H1 (cell line): ENCODE measurements at regions not wholly inside any gene's neighbourhood (a gene's known extent, or its start where the extent isn't known, plus 50 kb on each side); places are given as distances from the start of the nearest gene placed in this dataset.
"Not testable (repeated sequence)": the region's sequence is repeated elsewhere in the genome, so short reads cannot be mapped to it uniquely, and the experiment has no call there.

Experiments
- CTCF ChIA-PET: fragments of 300-600 bp; sonication (Branson Sonifier 250); formaldehyde crosslinking; loops from one replicate; lab custom pipeline; 2021; ENCODE audit not compliant: partially characterized antibody; lab: Charles Lee
- POLR2A ChIA-PET: fragments of 300-600 bp; sonication (Branson Sonifier 250); formaldehyde crosslinking; loops from one replicate; lab custom pipeline; 2021; ENCODE audit warnings: inconsistent platforms; ENCODE audit not compliant: partially characterized antibody; lab: Charles Lee
- DNase-seq, 2 experiments: peaks; one replicate each; pipeline versions ENCODE4 v3.0.0 to v3.0.0-alpha.2; 2010 to 2022; ENCODE audit warnings: low spot score in 2 of 2, low read depth in 1 of 2, mixed read lengths in 1 of 2
- FAIRE-seq: peaks from 2 replicates; lab custom pipeline; 2011; peaks lifted over from hg19 to GRCh38; lab: Jason Lieb, UNC
- H2AFZ ChIP-seq: 2 replicates; pipeline ENCODE4 v1.8.1; 2012; ENCODE audit warnings: low read length, inconsistent platforms
- H2AK5ac ChIP-seq: 2 replicates; pipeline ENCODE4 v1.6.1; 2013; ENCODE audit warnings: low read depth, low read length
- H2BK120ac ChIP-seq: replicated peaks from 2 replicates; pipeline ENCODE3; 2013; ENCODE audit warnings: low read depth, low read length, inconsistent platforms
- H2BK12ac ChIP-seq: 2 replicates; pipeline ENCODE4 v1.6.1; 2013; ENCODE audit warnings: low read depth, low read length
- H2BK15ac ChIP-seq: 2 replicates; pipeline ENCODE4 v1.6.1; 2013; ENCODE audit warnings: low read length
- H2BK20ac ChIP-seq: 2 replicates; pipeline ENCODE4 v1.6.1; 2013; ENCODE audit warnings: low read length
- H2BK5ac ChIP-seq: 2 replicates; pipeline ENCODE4 v1.6.1; 2013; ENCODE audit warnings: low read depth, low read length
- H3K14ac ChIP-seq: 2 replicates; pipeline ENCODE4 v1.6.1; 2013; ENCODE audit warnings: inconsistent platforms; ENCODE audit not compliant: insufficient read length
- H3K18ac ChIP-seq: 2 replicates; pipeline ENCODE4 v1.6.1; 2013; ENCODE audit warnings: low read length; ENCODE audit errors: extremely low read depth
- H3K23ac ChIP-seq: 2 replicates; pipeline ENCODE4 v1.6.1; 2013; ENCODE audit warnings: inconsistent platforms; ENCODE audit not compliant: insufficient read length
- H3K23me2 ChIP-seq: 2 replicates; pipeline ENCODE4 v1.6.1; 2013; ENCODE audit warnings: low read depth, low read length
- H3K27ac ChIP-seq: 2 replicates; pipeline ENCODE4 v1.6.1; 2011; ENCODE audit warnings: low read depth, low read length, inconsistent platforms
- H3K27me3 ChIP-seq, 4 experiments: replicated peaks in 1 of 4; 1 replicate in 1 of 4; 2 replicates in 3 of 4; pipeline versions ENCODE4 v1.6.1 to v1.8.1; 2011 to 2013; ENCODE audit warnings: low read length in 3 of 4, mild to moderate bottlenecking in 3 of 4, inconsistent platforms in 2 of 4, mixed read lengths in 2 of 4, moderate library complexity in 1 of 4; ENCODE audit not compliant: control insufficient read depth in 3 of 4, insufficient read depth in 3 of 4; ENCODE audit errors: extremely low read depth in 1 of 4
- H3K36me3 ChIP-seq, 4 experiments: 2 replicates each; pipeline versions ENCODE4 v1.6.1 to v1.8.1; 2011 to 2013; ENCODE audit warnings: mild to moderate bottlenecking in 4 of 4, low read length in 3 of 4, moderate library complexity in 2 of 4, control low read depth in 1 of 4, inconsistent platforms in 1 of 4; ENCODE audit not compliant: insufficient read depth in 4 of 4, control insufficient read depth in 2 of 4
- H3K4ac ChIP-seq: replicated peaks from 2 replicates; pipeline ENCODE3; 2013; ENCODE audit warnings: low read length, low read depth, mixed read lengths, inconsistent platforms; ENCODE audit not compliant: insufficient read length
- H3K4me1 ChIP-seq, 4 experiments: replicated peaks in 1 of 4; 1 replicate in 1 of 4; 2 replicates in 3 of 4; pipeline versions ENCODE4 v1.6.1 to v1.8.1; 2011 to 2013; ENCODE audit warnings: low read length in 3 of 4, inconsistent platforms in 2 of 4, mixed read lengths in 1 of 4; ENCODE audit not compliant: insufficient read depth in 4 of 4, control insufficient read depth in 3 of 4
- H3K4me2 ChIP-seq, 2 experiments: 2 replicates each; pipeline versions ENCODE4 v1.6.1 to v1.8.1; 2011 to 2013; ENCODE audit warnings: low read depth in 2 of 2, low read length in 2 of 2, control low read depth in 1 of 2, inconsistent platforms in 1 of 2, mild to moderate bottlenecking in 1 of 2; ENCODE audit not compliant: insufficient read depth in 1 of 2
- H3K4me3 ChIP-seq, 4 experiments: fragments of 200-600, 300-600 bp in 1 of 4; sonication (generic), shearing (Covaris generic), sonication (Bioruptor Twin) in 1 of 4; 2 replicates each; pipeline versions ENCODE4 v1.5.1 to v1.8.1; 2011 to 2016; ENCODE audit warnings: low read length in 4 of 4, low read depth in 3 of 4, control low read depth in 2 of 4, inconsistent platforms in 2 of 4, mild to moderate bottlenecking in 2 of 4, mixed read lengths in 1 of 4, moderate library complexity in 1 of 4; ENCODE audit not compliant: insufficient read depth in 2 of 4; ENCODE audit errors: extremely low read depth in 1 of 4
- H3K56ac ChIP-seq: replicated peaks from 2 replicates; pipeline ENCODE3; 2013; ENCODE audit warnings: low read depth, mild to moderate bottlenecking, mixed read lengths, low read length, inconsistent platforms; ENCODE audit not compliant: insufficient read length
- H3K79me1 ChIP-seq: 2 replicates; pipeline ENCODE4 v1.6.1; 2013; ENCODE audit warnings: low read depth, low read length, control low read depth
- H3K79me2 ChIP-seq, 2 experiments: 2 replicates each; pipeline versions ENCODE4 v1.6.1 to v1.8.1; 2012 to 2013; ENCODE audit warnings: low read length in 2 of 2, mild to moderate bottlenecking in 2 of 2, inconsistent platforms in 1 of 2; ENCODE audit not compliant: insufficient read depth in 2 of 2, control insufficient read depth in 1 of 2
- H3K9ac ChIP-seq, 4 experiments: replicated peaks in 1 of 4; 1 replicate in 1 of 4; 2 replicates in 3 of 4; pipeline versions ENCODE4 v1.6.1 to v1.8.1; 2011 to 2013; ENCODE audit warnings: low read depth in 3 of 4, low read length in 3 of 4, control low read depth in 2 of 4, mild to moderate bottlenecking in 2 of 4, moderate library complexity in 2 of 4, inconsistent platforms in 1 of 4; ENCODE audit errors: extremely low read depth in 1 of 4
- H3K9me3 ChIP-seq, 2 experiments: 2 replicates each; pipeline versions ENCODE4 v1.6.1 to v1.8.1; 2012 to 2013; ENCODE audit warnings: mild to moderate bottlenecking in 2 of 2, moderate library complexity in 2 of 2, control low read depth in 1 of 2, inconsistent platforms in 1 of 2, low read depth in 1 of 2, low read length in 1 of 2, mixed read lengths in 1 of 2; ENCODE audit not compliant: insufficient read depth in 2 of 2
- H4K20me1 ChIP-seq, 2 experiments: replicated peaks in 1 of 2; 2 replicates each; pipeline versions ENCODE3 to v1.8.1; 2011 to 2013; ENCODE audit warnings: inconsistent platforms in 2 of 2, low read length in 2 of 2, mild to moderate bottlenecking in 1 of 2; ENCODE audit not compliant: insufficient read depth in 2 of 2, control insufficient read depth in 1 of 2
- H4K5ac ChIP-seq: 2 replicates; pipeline ENCODE4 v1.6.1; 2013; ENCODE audit warnings: low read length, low read depth, mixed read lengths, inconsistent platforms; ENCODE audit not compliant: insufficient read length
- H4K8ac ChIP-seq: 2 replicates; pipeline ENCODE4 v1.8.0; 2013; ENCODE audit warnings: mild to moderate bottlenecking, moderate library complexity, low read length, inconsistent platforms; ENCODE audit not compliant: insufficient read depth; ENCODE audit errors: extremely low read depth
- H4K91ac ChIP-seq: replicated peaks from 2 replicates; pipeline ENCODE3; 2013; ENCODE audit warnings: low read length, mixed read lengths, inconsistent platforms; ENCODE audit not compliant: insufficient read length
- WGBS, 2 experiments: shearing (Covaris generic) in 1 of 2; methylation state at CpG; one replicate each; pipeline versions ENCODE4 v1.1.6 to v1.1.7; 2013 to 2015; ENCODE audit warnings: low lambda C conversion rate in 2 of 2, mixed read lengths in 2 of 2, inconsistent platforms in 1 of 2, low coverage in 1 of 2, missing lambda C conversion rate in 1 of 2; ENCODE audit not compliant: insufficient replicate concordance in 2 of 2, insufficient coverage in 1 of 2, insufficient read length in 1 of 2; ENCODE audit errors: extremely low coverage in 1 of 2, missing lambda C conversion rate in 1 of 2; 5-methylcytosine and 5-hydroxymethylcytosine counted together

DNA sequence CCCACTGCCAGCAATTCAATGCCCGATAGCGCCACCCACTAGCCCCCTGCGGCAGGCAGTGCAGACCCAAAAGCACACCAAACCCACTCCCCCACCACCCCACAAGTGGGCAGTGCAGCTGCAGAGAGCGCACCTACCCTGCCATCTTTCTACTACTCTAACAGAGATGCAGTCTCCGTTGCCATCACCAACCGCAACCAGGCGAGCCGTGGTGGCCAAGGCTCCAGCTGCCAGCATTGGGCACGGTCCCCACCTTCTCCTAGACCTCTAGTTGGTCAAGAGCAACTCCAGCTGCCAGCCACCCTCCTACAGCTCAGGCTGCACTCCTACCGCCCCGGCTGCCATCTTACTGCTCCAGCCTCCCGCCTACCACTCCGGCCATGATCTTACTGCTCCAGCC lies 236.9 kb upstream of the POTED start:
- H2BK20ac ChIP-seq, H2AK5ac ChIP-seq, H3K27me3 ChIP-seq, H4K20me1 ChIP-seq, H2AFZ ChIP-seq, H3K9ac ChIP-seq, H2BK5ac ChIP-seq, H4K8ac ChIP-seq, CTCF ChIA-PET, H3K14ac ChIP-seq, FAIRE-seq, H3K79me1 ChIP-seq, H3K27ac ChIP-seq, H3K4ac ChIP-seq, H3K23ac ChIP-seq, POLR2A ChIA-PET, H4K5ac ChIP-seq, H2BK15ac ChIP-seq, DNase-seq, H2BK120ac ChIP-seq, H3K36me3 ChIP-seq, H3K23me2 ChIP-seq, H4K91ac ChIP-seq, H3K18ac ChIP-seq, H3K4me3 ChIP-seq, H3K79me2 ChIP-seq, H3K4me2 ChIP-seq, H2BK12ac ChIP-seq, H3K56ac ChIP-seq, H3K4me1 ChIP-seq: not testable (repeated sequence)
- 92% methylated on average over 7 of the region's 13 CpGs; no CpG with 5 or more reads in 1 of the 2 experiments for WGBS, 2 experiments
- peaks cover 0 to 45% of the 10 kb centered on the region in 2 experiments; a peak in 2 of 4 replicates for H3K9me3 ChIP-seq

GRCh38 chr21:13378943-13379342 lies 230.6 kb upstream of the POTED start:
- 85% methylated on average over 15 of the region's 19 CpGs; no CpG with 5 or more reads in 1 of the 2 experiments for WGBS, 2 experiments

More at GRCh38 chr21:13378943-13379342, 230.6 kb upstream of the POTED start:
- H4K91ac ChIP-seq, H3K9ac ChIP-seq, H3K27ac ChIP-seq, H3K27me3 ChIP-seq, H2BK15ac ChIP-seq, H4K5ac ChIP-seq, POLR2A ChIA-PET, DNase-seq, H2BK120ac ChIP-seq, H3K36me3 ChIP-seq, H3K4ac ChIP-seq, H4K20me1 ChIP-seq, H3K4me1 ChIP-seq, H3K23ac ChIP-seq, H3K56ac ChIP-seq, H3K79me1 ChIP-seq, H3K4me3 ChIP-seq, CTCF ChIA-PET, H2AFZ ChIP-seq, H3K23me2 ChIP-seq, H4K8ac ChIP-seq, FAIRE-seq, H3K14ac ChIP-seq, H2BK5ac ChIP-seq, H3K18ac ChIP-seq, H2BK12ac ChIP-seq, H2BK20ac ChIP-seq, H3K79me2 ChIP-seq, H2AK5ac ChIP-seq, H3K4me2 ChIP-seq: not testable (repeated sequence)
- H3K9me3 ChIP-seq, result peaks cover 0 to 30% of the 10 kb centered on the region in 2 experiments; a peak in 2 of 4 replicates
